ENCODE measurements at regions not wholly inside any gene's neighbourhood (a gene's known extent, or its start where the extent isn't known, plus 50 kb on each side); places are given as distances from the start of the nearest gene placed in this dataset.

DNA sequence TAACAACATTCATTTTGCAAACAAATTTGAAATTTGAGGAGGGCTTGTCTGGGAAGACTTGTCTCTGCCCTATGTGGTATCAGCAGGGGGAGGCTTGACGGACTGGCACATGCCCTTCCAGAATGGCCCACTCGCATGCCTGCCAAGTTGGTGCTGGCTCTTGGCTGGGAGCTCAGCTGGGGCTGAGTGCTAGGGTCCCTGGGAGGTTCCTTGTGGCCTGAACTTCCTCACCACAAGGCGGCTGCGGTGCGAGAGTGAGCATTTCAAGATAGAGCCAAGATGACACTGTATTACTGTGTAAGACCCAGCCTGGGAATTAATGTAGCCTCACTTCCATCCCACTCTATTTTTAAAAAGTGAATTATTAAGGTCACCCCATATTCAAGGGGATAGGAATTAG, 271.6 kb upstream of the PLEKHG7 start:
- H3K4me1 ChIP-seq (ENCODE audit: control insufficient read depth, insufficient read depth, low read length), result no peaks in the 10 kb centered on the region

DNA sequence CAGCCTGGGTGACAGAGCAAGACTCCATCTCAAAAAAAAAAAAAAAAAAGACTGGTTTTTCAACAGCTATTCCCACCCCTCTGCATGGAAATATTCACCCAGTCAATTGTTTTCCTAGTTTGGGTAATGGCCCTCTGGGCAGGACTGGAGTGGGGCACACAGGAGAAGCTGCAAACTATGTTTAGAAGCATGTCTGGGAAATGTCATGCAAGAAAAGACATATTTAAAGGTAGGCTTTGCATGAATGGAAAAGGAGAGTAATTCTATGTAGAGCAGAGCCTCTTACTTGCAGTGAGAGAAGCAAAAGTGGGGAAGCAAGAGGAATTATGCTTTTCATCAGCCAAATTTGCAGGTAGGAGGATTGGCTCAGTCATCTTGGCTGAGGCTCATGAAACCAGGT, 276.5 kb upstream of the PLEKHG7 start:
- intact Hi-C loops (cut with micrococcal nuclease; ENCODE audit: unreplicated experiment) (no loop called here), in situ Hi-C loops (cut with HindIII; ENCODE audit: low pct_unique_long_range_greater_than_20kb, low sequenced_read_pairs) (no loop called here)
- no peak for TF ChIP-seq POLR2AphosphoS5 (IDR thresholded peaks at IDR 0.05; ENCODE audit: low read depth, low read length)
- no peak for TF ChIP-seq SIN3A (IDR thresholded peaks at IDR 0.05; ENCODE audit: borderline replicate concordance, insufficient read depth, low read depth, low read length)
- no peak for TF ChIP-seq TCF7L2 (IDR thresholded peaks at IDR 0.05; ENCODE audit: low read depth, low read length)
- TF ChIP-seq, protein P1, sequence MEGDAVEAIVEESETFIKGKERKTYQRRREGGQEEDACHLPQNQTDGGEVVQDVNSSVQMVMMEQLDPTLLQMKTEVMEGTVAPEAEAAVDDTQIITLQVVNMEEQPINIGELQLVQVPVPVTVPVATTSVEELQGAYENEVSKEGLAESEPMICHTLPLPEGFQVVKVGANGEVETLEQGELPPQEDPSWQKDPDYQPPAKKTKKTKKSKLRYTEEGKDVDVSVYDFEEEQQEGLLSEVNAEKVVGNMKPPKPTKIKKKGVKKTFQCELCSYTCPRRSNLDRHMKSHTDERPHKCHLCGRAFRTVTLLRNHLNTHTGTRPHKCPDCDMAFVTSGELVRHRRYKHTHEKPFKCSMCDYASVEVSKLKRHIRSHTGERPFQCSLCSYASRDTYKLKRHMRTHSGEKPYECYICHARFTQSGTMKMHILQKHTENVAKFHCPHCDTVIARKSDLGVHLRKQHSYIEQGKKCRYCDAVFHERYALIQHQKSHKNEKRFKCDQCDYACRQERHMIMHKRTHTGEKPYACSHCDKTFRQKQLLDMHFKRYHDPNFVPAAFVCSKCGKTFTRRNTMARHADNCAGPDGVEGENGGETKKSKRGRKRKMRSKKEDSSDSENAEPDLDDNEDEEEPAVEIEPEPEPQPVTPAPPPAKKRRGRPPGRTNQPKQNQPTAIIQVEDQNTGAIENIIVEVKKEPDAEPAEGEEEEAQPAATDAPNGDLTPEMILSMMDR (IDR thresholded peaks at IDR 0.05), result no peak
- TF ChIP-seq, protein P2, sequence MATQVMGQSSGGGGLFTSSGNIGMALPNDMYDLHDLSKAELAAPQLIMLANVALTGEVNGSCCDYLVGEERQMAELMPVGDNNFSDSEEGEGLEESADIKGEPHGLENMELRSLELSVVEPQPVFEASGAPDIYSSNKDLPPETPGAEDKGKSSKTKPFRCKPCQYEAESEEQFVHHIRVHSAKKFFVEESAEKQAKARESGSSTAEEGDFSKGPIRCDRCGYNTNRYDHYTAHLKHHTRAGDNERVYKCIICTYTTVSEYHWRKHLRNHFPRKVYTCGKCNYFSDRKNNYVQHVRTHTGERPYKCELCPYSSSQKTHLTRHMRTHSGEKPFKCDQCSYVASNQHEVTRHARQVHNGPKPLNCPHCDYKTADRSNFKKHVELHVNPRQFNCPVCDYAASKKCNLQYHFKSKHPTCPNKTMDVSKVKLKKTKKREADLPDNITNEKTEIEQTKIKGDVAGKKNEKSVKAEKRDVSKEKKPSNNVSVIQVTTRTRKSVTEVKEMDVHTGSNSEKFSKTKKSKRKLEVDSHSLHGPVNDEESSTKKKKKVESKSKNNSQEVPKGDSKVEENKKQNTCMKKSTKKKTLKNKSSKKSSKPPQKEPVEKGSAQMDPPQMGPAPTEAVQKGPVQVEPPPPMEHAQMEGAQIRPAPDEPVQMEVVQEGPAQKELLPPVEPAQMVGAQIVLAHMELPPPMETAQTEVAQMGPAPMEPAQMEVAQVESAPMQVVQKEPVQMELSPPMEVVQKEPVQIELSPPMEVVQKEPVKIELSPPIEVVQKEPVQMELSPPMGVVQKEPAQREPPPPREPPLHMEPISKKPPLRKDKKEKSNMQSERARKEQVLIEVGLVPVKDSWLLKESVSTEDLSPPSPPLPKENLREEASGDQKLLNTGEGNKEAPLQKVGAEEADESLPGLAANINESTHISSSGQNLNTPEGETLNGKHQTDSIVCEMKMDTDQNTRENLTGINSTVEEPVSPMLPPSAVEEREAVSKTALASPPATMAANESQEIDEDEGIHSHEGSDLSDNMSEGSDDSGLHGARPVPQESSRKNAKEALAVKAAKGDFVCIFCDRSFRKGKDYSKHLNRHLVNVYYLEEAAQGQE (IDR thresholded peaks at IDR 0.05; ENCODE audit: insufficient read depth in 1 of 2, low read depth in 2 of 2, low read length in 1 of 2), result no peak
- DNase-seq (ENCODE audit: low read depth, low spot score), result no peak
- ChIA-PET POLR2A (interaction anchor here (0.6 kb wide), 3 partner anchors 8 to 337 kb away, joined by 3 to 6 read pairs (median 3); no protein-coding TSS in a partner anchor), CTCF (no interaction called here)
- no peaks in the 10 kb centered on the region for H3K9me3 ChIP-seq (ENCODE audit: control insufficient read depth, insufficient read depth, low read depth, low read length)
- no peaks in the 10 kb centered on the region for H3K4me1 ChIP-seq (ENCODE audit: control insufficient read depth, insufficient read depth, low read length)
- no peak overlapping the region for H3K4me3 ChIP-seq (ENCODE audit: low read depth in 2 of 2, low read length in 2 of 2)
- H3K27me3 ChIP-seq (ENCODE audit: control insufficient read depth, insufficient read depth, low read length), result no peaks in the 10 kb centered on the region; the same call in 1 of the 2 replicates
- no TSS peak for BruUV-seq (replicated peaks)
- H3K36me3 ChIP-seq (ENCODE audit: control insufficient read depth, insufficient read depth, low read length), result no peaks in the 10 kb centered on the region
- no peak overlapping the region for H3K27ac ChIP-seq (ENCODE audit: low read length)
- no peak for ATAC-seq

More for the DNA sequence above, 271.6 kb upstream of the PLEKHG7 start:
- intact Hi-C loops (cut with micrococcal nuclease; ENCODE audit: unreplicated experiment) (no loop called here), in situ Hi-C loops (cut with HindIII; ENCODE audit: low pct_unique_long_range_greater_than_20kb, low sequenced_read_pairs) (no loop called here)
- no peak for DNase-seq (ENCODE audit: low read depth, low spot score)
- H3K9me3 ChIP-seq (ENCODE audit: control insufficient read depth, insufficient read depth, low read depth, low read length), result no peaks in the 10 kb centered on the region
- no peak overlapping the region for H3K4me3 ChIP-seq (ENCODE audit: low read depth in 2 of 2, low read length in 2 of 2)
- BruUV-seq (replicated peaks), result no TSS peak
- no peak for ATAC-seq
- H3K27ac ChIP-seq (ENCODE audit: low read length), result no peak overlapping the region
- no peaks in the 10 kb centered on the region; the same call in 1 of the 2 replicates for H3K27me3 ChIP-seq (ENCODE audit: control insufficient read depth, insufficient read depth, low read length)
- POLR2A ChIA-PET, result interaction anchor here (0.7 kb wide), 1 partner anchor 32 kb away, joined by 3 read pairs; no protein-coding TSS in a partner anchor
- CTCF ChIA-PET, result no interaction called here
- H3K36me3 ChIP-seq (ENCODE audit: control insufficient read depth, insufficient read depth, low read length), result no peaks in the 10 kb centered on the region
- TF ChIP-seq SIN3A (IDR thresholded peaks at IDR 0.05; ENCODE audit: borderline replicate concordance, insufficient read depth, low read depth, low read length) (no peak), POLR2AphosphoS5 (IDR thresholded peaks at IDR 0.05; ENCODE audit: low read depth, low read length) (no peak), TCF7L2 (IDR thresholded peaks at IDR 0.05; ENCODE audit: low read depth, low read length) (no peak)
- TF ChIP-seq, protein P1 (IDR thresholded peaks at IDR 0.05), result no peak
- TF ChIP-seq, protein P2 (IDR thresholded peaks at IDR 0.05; ENCODE audit: insufficient read depth in 1 of 2, low read depth in 2 of 2, low read length in 1 of 2), result no peak
